K562 (cell line): ENCODE measurements at regions not wholly inside any gene's neighbourhood (a gene's known extent, or its start where the extent isn't known, plus 50 kb on each side); places are given as distances from the start of the nearest gene placed in this dataset.

Experiments used
- ATAC-seq: fragments of 200-7000 bp; cut with Tn5 transposase; 3 replicates; pipeline ENCODE4 v1.9.1; 2020; ENCODE audit warnings: moderate library complexity
- BruUV-seq: library from RNA; stranded (reverse); fragments of 400-500 nt; replicated peaks from 2 replicates; lab custom pipeline; 2021; lab: Mats Ljungman, UMichigan
- CTCF ChIA-PET: fragments of 300-600 bp; formaldehyde crosslinking; extraction: SDS; loops from one replicate; lab custom pipeline; 2021; ENCODE audit warnings: low intra/inter-chr PET ratio; lab: Yijun Ruan, JAX
- POLR2A ChIA-PET: fragments of 300-600, 350-650 bp; sonication (Branson Sonifier 250); formaldehyde crosslinking; extraction: SDS; loops from one replicate; lab custom pipeline; 2021; ENCODE audit warnings: antibody characterized with exemption, inconsistent platforms; lab: Yijun Ruan, JAX
- DNase-seq, 4 experiments: peaks; one replicate each; pipeline versions ENCODE4 v3.0.0 to v3.0.0-alpha.2; 2011 to 2018; ENCODE audit warnings: low spot score in 3 of 4, mixed read lengths in 3 of 4; ENCODE audit errors: extremely low read depth in 1 of 4
- FAIRE-seq: peaks from 2 replicates; lab custom pipeline; 2011; peaks lifted over from hg19 to GRCh38; lab: Jason Lieb, UNC
- H2AFZ ChIP-seq: 2 replicates; pipeline ENCODE4 v1.6.0; 2011; ENCODE audit warnings: low read depth, low read length, control low read depth, inconsistent platforms
- H3K27ac ChIP-seq: fragments of 200-600 bp; 3 replicates; pipeline ENCODE4 v1.8.0; 2011; ENCODE audit warnings: low read depth, mild to moderate bottlenecking, control low read depth, inconsistent platforms, low read length, moderate library complexity, mixed read lengths; ENCODE audit errors: extremely low read depth
- H3K27me3 ChIP-seq, 2 experiments: fragments of 300-600 bp in 1 of 2; 2 replicates in 1 of 2; 3 replicates in 1 of 2; pipeline versions ENCODE4 v1.6.0 to v1.8.0; 2011; ENCODE audit warnings: inconsistent platforms in 2 of 2, low read length in 2 of 2, mild to moderate bottlenecking in 1 of 2, mixed read lengths in 1 of 2, moderate library complexity in 1 of 2; ENCODE audit not compliant: control insufficient read depth in 2 of 2, insufficient read depth in 2 of 2
- H3K36me3 ChIP-seq: fragments of 300-600 bp; 3 replicates; pipeline ENCODE4 v1.8.0; 2011; ENCODE audit warnings: mild to moderate bottlenecking, low read length, inconsistent platforms; ENCODE audit not compliant: control insufficient read depth, insufficient read depth
- H3K4me1 ChIP-seq, 2 experiments: fragments of 200-600 bp in 1 of 2; replicated peaks in 1 of 2; 2 replicates in 1 of 2; 3 replicates in 1 of 2; pipeline versions ENCODE4 v1.5.1 to v1.8.0; 2011; ENCODE audit warnings: inconsistent platforms in 2 of 2, low read length in 2 of 2, mild to moderate bottlenecking in 1 of 2, mixed read lengths in 1 of 2, moderate library complexity in 1 of 2; ENCODE audit not compliant: control insufficient read depth in 2 of 2, insufficient read depth in 2 of 2
- H3K4me2 ChIP-seq: 2 replicates; pipeline ENCODE4 v1.6.1; 2011; ENCODE audit warnings: low read length, control low read depth, inconsistent platforms, mixed read lengths; ENCODE audit not compliant: insufficient read depth
- H3K4me3 ChIP-seq: fragments of 200-600 bp; sonication (generic), shearing (Covaris generic); 2 replicates; pipeline ENCODE4 v1.5.1; 2016; ENCODE audit warnings: control low read depth, inconsistent platforms
- H3K79me2 ChIP-seq: fragments of 200-600 bp; 3 replicates; pipeline ENCODE4 v1.8.0; 2011; ENCODE audit warnings: low read length, inconsistent platforms; ENCODE audit not compliant: control insufficient read depth, insufficient read depth
- H3K9ac ChIP-seq, 2 experiments: 2 replicates each; pipeline versions ENCODE4 v1.6.0 to v1.6.1; 2011; ENCODE audit warnings: low read depth in 2 of 2, low read length in 2 of 2, control low read depth in 1 of 2, inconsistent platforms in 1 of 2, mild to moderate bottlenecking in 1 of 2, mixed read lengths in 1 of 2; ENCODE audit not compliant: insufficient read depth in 1 of 2
- H3K9me1 ChIP-seq: one replicate; pipeline ENCODE4 v1.6.0; 2011; ENCODE audit warnings: inconsistent platforms, mild to moderate bottlenecking, low read length, moderate library complexity; ENCODE audit not compliant: control insufficient read depth, insufficient read depth
- H3K9me3 ChIP-seq: replicated peaks from 2 replicates; pipeline ENCODE4 v1.5.1; 2011; ENCODE audit warnings: low read depth, low read length, inconsistent platforms; ENCODE audit not compliant: control insufficient read depth, insufficient read depth
- H4K20me1 ChIP-seq: replicated peaks from 2 replicates; pipeline ENCODE4 v1.6.1; 2011; ENCODE audit warnings: low read length, inconsistent platforms, mixed read lengths; ENCODE audit not compliant: control insufficient read depth, insufficient read depth
- ARID3A ChIP-seq: IDR thresholded peaks from 2 replicates; pipeline ENCODE4 v1.6.1; 2012; ENCODE audit warnings: low read depth, low read length, improper control_type of control experiment, borderline replicate concordance
- ETV5 ChIP-seq: sonication (generic); formaldehyde crosslinking; IDR thresholded peaks from 2 replicates; pipeline ENCODE4 v1.4.0; 2020; ENCODE audit warnings: low read depth, mild to moderate bottlenecking, missing genetic modification reagents
- GABPB1 ChIP-seq: sonication (generic); formaldehyde crosslinking; IDR thresholded peaks from 2 replicates; pipeline ENCODE4 v1.8.0; 2022; ENCODE audit warnings: mild to moderate bottlenecking, missing genetic modification reagents
- GTF2E2 ChIP-seq: fragments of 200-800 bp; sonication (Bioruptor generic); IDR thresholded peaks from 2 replicates; pipeline ENCODE4 v1.6.1; 2016; ENCODE audit warnings: missing genetic modification characterization, missing compliant biosample characterization
- MBD2 ChIP-seq: sonication (generic); IDR thresholded peaks from 2 replicates; pipeline ENCODE4 v1.6.1; 2016; ENCODE audit warnings: low read depth, borderline replicate concordance
- OTX1 ChIP-seq: fragments of 450-650 bp; formaldehyde crosslinking; IDR thresholded peaks from 2 replicates; pipeline ENCODE4 v1.4.0; 2022; ENCODE audit warnings: mild to moderate bottlenecking
- TBP ChIP-seq: optimal IDR thresholded peaks from 2 replicates; pipeline ENCODE3; 2011; ENCODE audit warnings: low read depth, low read length, improper control_type of control experiment
- ZFP36 ChIP-seq: fragments of 150-350 bp; IDR thresholded peaks from 2 replicates; pipeline ENCODE4 v1.6.1; 2018; ENCODE audit warnings: low read length, low read depth; ENCODE audit not compliant: partially characterized antibody
- ZNF609 ChIP-seq: sonication (generic); formaldehyde crosslinking; IDR thresholded peaks from 2 replicates; pipeline ENCODE4 v1.8.1; 2023; ENCODE audit warnings: missing genetic modification reagents, mild to moderate bottlenecking, borderline replicate concordance
- WGBS: fragments of 100-300 bp; shearing (Covaris generic); methylation state at CpG from one replicate; pipeline ENCODE4 v1.1.6; 2016; ENCODE audit warnings: low coverage, mixed read lengths; ENCODE audit not compliant: insufficient coverage; ENCODE audit errors: missing lambda C conversion rate; 5-methylcytosine and 5-hydroxymethylcytosine counted together
- in situ Hi-C: fragments of 300-500 bp; cut with MboI; formaldehyde crosslinking; loops from 4 replicates; pipeline ENCODE4 v1.15.0; 2018; ENCODE audit warnings: inconsistent platforms, mixed read lengths
- intact Hi-C: fragments of 100-400 bp; cut with micrococcal nuclease; formaldehyde crosslinking; loops from 2 replicates; pipeline ENCODE4 v1.14.2; 2022

- Histone ChIP-seq H3K79me2 (no peaks in the 10 kb centered on the region), H3K9ac (no peak overlapping the region), H3K4me2 (no peak overlapping the region), H3K27me3 (no peaks in the 10 kb centered on the region), H3K9me1 (peaks cover 2% of the 10 kb centered on the region), H3K4me3 (no peak overlapping the region), H4K20me1 (no peaks in the 10 kb centered on the region), H3K36me3 (no peaks in the 10 kb centered on the region), H2AFZ (no peak overlapping the region), H3K9me3 (no peaks in the 10 kb centered on the region), H3K4me1 (no peaks in the 10 kb centered on the region), H3K27ac (no peak overlapping the region)
- WGBS: 0% methylated on average over 1 of the region's 1 CpG
- DNase-seq (no peak), ATAC-seq (no peak), FAIRE-seq (no peak)
- intact Hi-C loops: no loop called here
- CTCF ChIA-PET: no interaction called here
- BruUV-seq: no TSS peak
- in situ Hi-C loops: no loop called here
- TF ChIP-seq OTX1 (CRISPR knock-in tag): no peak
- no peak for TF ChIP-seq ARID3A
- no peak for TF ChIP-seq ETV5 (CRISPR knock-in tag)
- no peak for TF ChIP-seq TBP
- TF ChIP-seq ZFP36: no peak
- TF ChIP-seq GABPB1 (CRISPR knock-in tag): no peak
- no peak for TF ChIP-seq MBD2
- no peak for TF ChIP-seq GTF2E2
- no peak for TF ChIP-seq ZNF609 (CRISPR knock-in tag)
- POLR2A ChIA-PET: no interaction called here
Measured at GRCh38 chr14:81694419-81694818, 160.8 kb upstream of the SEL1L start.
